HEK293 (cell line): ENCODE measurements at regions not wholly inside any gene's neighbourhood (a gene's known extent, or its start where the extent isn't known, plus 50 kb on each side); places are given as distances from the start of the nearest gene placed in this dataset.

Source experiments
- MEIS1 ChIP-seq: sonication (generic); formaldehyde crosslinking; IDR thresholded peaks from 2 replicates; pipeline ENCODE4 v1.8.1; 2022; ENCODE audit warnings: missing genetic modification reagents, mild to moderate bottlenecking, borderline replicate concordance
- REPIN1 ChIP-seq: fragments of 450-650 bp; formaldehyde crosslinking; IDR thresholded peaks from 2 replicates; pipeline ENCODE4 v1.5.1; 2017; ENCODE audit warnings: missing biosample characterization, missing genetic modification characterization, low read depth
- YY1 ChIP-seq: fragments of 450-650 bp; formaldehyde crosslinking; IDR thresholded peaks from 2 replicates; pipeline ENCODE4 v1.5.1; 2018; ENCODE audit warnings: missing biosample characterization, missing genetic modification characterization
- ZNF138 ChIP-seq: fragments of 450-650 bp; formaldehyde crosslinking; IDR thresholded peaks from 2 replicates; pipeline ENCODE4 v1.5.1; 2016; ENCODE audit warnings: missing biosample characterization, missing genetic modification characterization, borderline replicate concordance
- ZNF175 ChIP-seq: fragments of 450-650 bp; formaldehyde crosslinking; IDR thresholded peaks from 2 replicates; pipeline ENCODE4 v1.5.1; 2016; ENCODE audit warnings: missing biosample characterization, missing genetic modification characterization
- ZNF292 ChIP-seq: fragments of 450-650 bp; formaldehyde crosslinking; IDR thresholded peaks from 2 replicates; pipeline ENCODE4 v1.5.1; 2016; ENCODE audit warnings: low read depth, missing biosample characterization, missing genetic modification characterization, borderline replicate concordance
- ZNF473 ChIP-seq: fragments of 450-650 bp; formaldehyde crosslinking; IDR thresholded peaks from 2 replicates; pipeline ENCODE4 v1.5.1; 2017; ENCODE audit warnings: missing biosample characterization, missing genetic modification characterization
- ZNF558 ChIP-seq: fragments of 450-650 bp; formaldehyde crosslinking; IDR thresholded peaks from 2 replicates; pipeline ENCODE4 v1.5.1; 2016; ENCODE audit warnings: missing biosample characterization, missing genetic modification characterization
- ZNF792 ChIP-seq: fragments of 450-650 bp; formaldehyde crosslinking; IDR thresholded peaks from 2 replicates; pipeline ENCODE4 v1.5.1; 2016; ENCODE audit warnings: missing biosample characterization, missing genetic modification characterization
- ZNF830 ChIP-seq: fragments of 450-650 bp; IDR thresholded peaks from 2 replicates; pipeline ENCODE4 v1.5.0; 2018; ENCODE audit warnings: missing biosample characterization, missing genetic modification characterization, low read depth, mild to moderate bottlenecking, moderate library complexity
- TF ChIP-seq, protein P1 (sequence below): fragments of 450-650 bp; formaldehyde crosslinking; IDR thresholded peaks from 2 replicates; pipeline ENCODE4 v1.5.1; 2016; ENCODE audit warnings: missing biosample characterization, missing genetic modification characterization
- TF ChIP-seq, protein P2 (sequence below): fragments of 450-650 bp; formaldehyde crosslinking; IDR thresholded peaks from 2 replicates; pipeline ENCODE4 v1.5.1; 2016; ENCODE audit warnings: missing biosample characterization, missing genetic modification characterization
- TF ChIP-seq, protein P3 (sequence below): IDR thresholded peaks from 2 replicates; pipeline ENCODE4 v1.6.1; 2011; ENCODE audit warnings: mild to moderate bottlenecking, low read depth, low read length, borderline replicate concordance

DNA sequence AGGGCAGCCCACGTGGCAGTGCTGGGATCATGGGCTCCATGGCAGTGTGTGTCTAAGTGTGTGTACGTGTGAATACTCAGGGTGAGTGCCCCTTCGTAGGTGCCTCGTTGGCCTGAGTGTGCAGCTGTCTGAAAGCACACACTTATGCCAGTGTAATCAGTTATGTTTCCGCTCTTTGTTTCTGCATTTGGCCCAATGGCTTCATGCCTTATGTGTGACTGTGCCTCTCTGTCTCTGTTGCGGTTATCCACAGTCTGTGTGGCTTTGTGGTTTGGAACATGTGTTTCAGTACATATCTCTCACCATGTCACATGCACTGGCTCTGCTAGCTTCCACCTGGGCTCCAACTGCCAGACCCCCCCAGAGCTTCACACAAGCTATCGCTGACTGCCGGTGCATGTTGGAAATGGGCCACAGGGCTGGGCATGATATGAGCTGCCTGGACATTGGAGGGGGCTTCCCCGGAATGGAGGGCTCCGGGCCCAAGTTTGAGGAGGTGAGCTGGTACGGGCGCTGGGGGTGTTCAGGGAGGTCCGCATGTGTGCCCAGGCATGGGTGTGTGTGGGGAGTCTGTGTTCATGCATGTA is 70.3 kb upstream of the TINAGL1 start:
- TF ChIP-seq REPIN1 (tag by site-specific recombination), result no peak
- no peak for TF ChIP-seq ZNF830 (tag by site-specific recombination)
- TF ChIP-seq YY1 (tag by site-specific recombination), result no peak
- TF ChIP-seq, protein P1, sequence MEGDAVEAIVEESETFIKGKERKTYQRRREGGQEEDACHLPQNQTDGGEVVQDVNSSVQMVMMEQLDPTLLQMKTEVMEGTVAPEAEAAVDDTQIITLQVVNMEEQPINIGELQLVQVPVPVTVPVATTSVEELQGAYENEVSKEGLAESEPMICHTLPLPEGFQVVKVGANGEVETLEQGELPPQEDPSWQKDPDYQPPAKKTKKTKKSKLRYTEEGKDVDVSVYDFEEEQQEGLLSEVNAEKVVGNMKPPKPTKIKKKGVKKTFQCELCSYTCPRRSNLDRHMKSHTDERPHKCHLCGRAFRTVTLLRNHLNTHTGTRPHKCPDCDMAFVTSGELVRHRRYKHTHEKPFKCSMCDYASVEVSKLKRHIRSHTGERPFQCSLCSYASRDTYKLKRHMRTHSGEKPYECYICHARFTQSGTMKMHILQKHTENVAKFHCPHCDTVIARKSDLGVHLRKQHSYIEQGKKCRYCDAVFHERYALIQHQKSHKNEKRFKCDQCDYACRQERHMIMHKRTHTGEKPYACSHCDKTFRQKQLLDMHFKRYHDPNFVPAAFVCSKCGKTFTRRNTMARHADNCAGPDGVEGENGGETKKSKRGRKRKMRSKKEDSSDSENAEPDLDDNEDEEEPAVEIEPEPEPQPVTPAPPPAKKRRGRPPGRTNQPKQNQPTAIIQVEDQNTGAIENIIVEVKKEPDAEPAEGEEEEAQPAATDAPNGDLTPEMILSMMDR (tag by site-specific recombination), result no peak
- no peak for TF ChIP-seq ZNF473 (tag by site-specific recombination)
- TF ChIP-seq ZNF558 (tag by site-specific recombination), result no peak
- TF ChIP-seq, protein P2, sequence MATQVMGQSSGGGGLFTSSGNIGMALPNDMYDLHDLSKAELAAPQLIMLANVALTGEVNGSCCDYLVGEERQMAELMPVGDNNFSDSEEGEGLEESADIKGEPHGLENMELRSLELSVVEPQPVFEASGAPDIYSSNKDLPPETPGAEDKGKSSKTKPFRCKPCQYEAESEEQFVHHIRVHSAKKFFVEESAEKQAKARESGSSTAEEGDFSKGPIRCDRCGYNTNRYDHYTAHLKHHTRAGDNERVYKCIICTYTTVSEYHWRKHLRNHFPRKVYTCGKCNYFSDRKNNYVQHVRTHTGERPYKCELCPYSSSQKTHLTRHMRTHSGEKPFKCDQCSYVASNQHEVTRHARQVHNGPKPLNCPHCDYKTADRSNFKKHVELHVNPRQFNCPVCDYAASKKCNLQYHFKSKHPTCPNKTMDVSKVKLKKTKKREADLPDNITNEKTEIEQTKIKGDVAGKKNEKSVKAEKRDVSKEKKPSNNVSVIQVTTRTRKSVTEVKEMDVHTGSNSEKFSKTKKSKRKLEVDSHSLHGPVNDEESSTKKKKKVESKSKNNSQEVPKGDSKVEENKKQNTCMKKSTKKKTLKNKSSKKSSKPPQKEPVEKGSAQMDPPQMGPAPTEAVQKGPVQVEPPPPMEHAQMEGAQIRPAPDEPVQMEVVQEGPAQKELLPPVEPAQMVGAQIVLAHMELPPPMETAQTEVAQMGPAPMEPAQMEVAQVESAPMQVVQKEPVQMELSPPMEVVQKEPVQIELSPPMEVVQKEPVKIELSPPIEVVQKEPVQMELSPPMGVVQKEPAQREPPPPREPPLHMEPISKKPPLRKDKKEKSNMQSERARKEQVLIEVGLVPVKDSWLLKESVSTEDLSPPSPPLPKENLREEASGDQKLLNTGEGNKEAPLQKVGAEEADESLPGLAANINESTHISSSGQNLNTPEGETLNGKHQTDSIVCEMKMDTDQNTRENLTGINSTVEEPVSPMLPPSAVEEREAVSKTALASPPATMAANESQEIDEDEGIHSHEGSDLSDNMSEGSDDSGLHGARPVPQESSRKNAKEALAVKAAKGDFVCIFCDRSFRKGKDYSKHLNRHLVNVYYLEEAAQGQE (tag by site-specific recombination), result no peak
- TF ChIP-seq, protein P3, sequence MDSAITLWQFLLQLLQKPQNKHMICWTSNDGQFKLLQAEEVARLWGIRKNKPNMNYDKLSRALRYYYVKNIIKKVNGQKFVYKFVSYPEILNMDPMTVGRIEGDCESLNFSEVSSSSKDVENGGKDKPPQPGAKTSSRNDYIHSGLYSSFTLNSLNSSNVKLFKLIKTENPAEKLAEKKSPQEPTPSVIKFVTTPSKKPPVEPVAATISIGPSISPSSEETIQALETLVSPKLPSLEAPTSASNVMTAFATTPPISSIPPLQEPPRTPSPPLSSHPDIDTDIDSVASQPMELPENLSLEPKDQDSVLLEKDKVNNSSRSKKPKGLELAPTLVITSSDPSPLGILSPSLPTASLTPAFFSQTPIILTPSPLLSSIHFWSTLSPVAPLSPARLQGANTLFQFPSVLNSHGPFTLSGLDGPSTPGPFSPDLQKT, result no peak
- TF ChIP-seq ZNF138 (tag by site-specific recombination), result no peak
- TF ChIP-seq ZNF175, result no peak
- no peak for TF ChIP-seq ZNF292 (tag by site-specific recombination)
- TF ChIP-seq ZNF792 (tag by site-specific recombination), result no peak
- no peak for TF ChIP-seq MEIS1 (CRISPR knock-in tag)
